ENCODE measurements at regions not wholly inside any gene's neighbourhood (a gene's known extent, or its start where the extent isn't known, plus 50 kb on each side); places are given as distances from the start of the nearest gene placed in this dataset.
"Not testable (repeated sequence)": the region's sequence is repeated elsewhere in the genome, so short reads cannot be mapped to it uniquely, and the experiment has no call there.

GRCh38 chr7:119620769-119621168 lies 652.2 kb upstream of the KCND2 start:
- DNase-seq (ENCODE audit: low read depth, low spot score), result no peak
- no peak overlapping the region for H3K4me3 ChIP-seq (ENCODE audit: low read depth, low read length)
- TF ChIP-seq CTCF (IDR thresholded peaks at IDR 0.05; ENCODE audit: low read depth, low read length), result no peak
- H3K9me3 ChIP-seq (ENCODE audit: control insufficient read depth, insufficient read depth, low read length), result no peaks in the 10 kb centered on the region
- no peak overlapping the region for H3K27ac ChIP-seq (ENCODE audit: low read depth, low read length)
- POLR2A ChIA-PET, result no interaction called here
- H3K27me3 ChIP-seq (ENCODE audit: control insufficient read depth, insufficient read depth, low read length), result no peaks in the 10 kb centered on the region
- CTCF ChIA-PET, result no interaction called here

- CTCF ChIA-PET, result no interaction called here
These were observed 649.5 kb upstream of the KCND2 start for GRCh38 chr7:119623427-119623826.

GRCh38 chr7:119630406-119630969 lies 642.5 kb upstream of the KCND2 start:
- no peak overlapping the region for H3K27ac ChIP-seq (ENCODE audit: low read depth, low read length)
- POLR2A ChIA-PET, result no interaction called here
- no peak for TF ChIP-seq CTCF (IDR thresholded peaks at IDR 0.05; ENCODE audit: low read depth, low read length)
- CTCF ChIA-PET, result no interaction called here
- no peak for DNase-seq (ENCODE audit: low read depth, low spot score)
- H3K4me3 ChIP-seq (ENCODE audit: low read depth, low read length), result no peak overlapping the region
- no peaks in the 10 kb centered on the region for H3K27me3 ChIP-seq (ENCODE audit: control insufficient read depth, insufficient read depth, low read length)
- no peaks in the 10 kb centered on the region for H3K9me3 ChIP-seq (ENCODE audit: control insufficient read depth, insufficient read depth, low read length)

More at GRCh38 chr7:119623427-119623826, 649.5 kb upstream of the KCND2 start:
- DNase-seq (ENCODE audit: low read depth, low spot score), result no peak
- POLR2A ChIA-PET, result no interaction called here
- Histone ChIP-seq H3K27ac (ENCODE audit: low read depth, low read length) (no peak overlapping the region), H3K9me3 (ENCODE audit: control insufficient read depth, insufficient read depth, low read length) (no peaks in the 10 kb centered on the region), H3K27me3 (ENCODE audit: control insufficient read depth, insufficient read depth, low read length) (no peaks in the 10 kb centered on the region), H3K4me3 (ENCODE audit: low read depth, low read length) (no peak overlapping the region)
- TF ChIP-seq CTCF (IDR thresholded peaks at IDR 0.05; ENCODE audit: low read depth, low read length), result no peak

GRCh38 chr7:119633812-119634211 lies 639.2 kb upstream of the KCND2 start:
- POLR2A ChIA-PET; H3K4me3 ChIP-seq (ENCODE audit: low read depth, low read length); H3K9me3 ChIP-seq (ENCODE audit: control insufficient read depth, insufficient read depth, low read length); H3K27me3 ChIP-seq (ENCODE audit: control insufficient read depth, insufficient read depth, low read length); DNase-seq (ENCODE audit: low read depth, low spot score); CTCF ChIA-PET; H3K27ac ChIP-seq (ENCODE audit: low read depth, low read length): not testable (repeated sequence)

GRCh38 chr7:119640326-119640725 lies 632.6 kb upstream of the KCND2 start:
- no peak for DNase-seq (ENCODE audit: low read depth, low spot score)
- no peak for TF ChIP-seq CTCF (IDR thresholded peaks at IDR 0.05; ENCODE audit: low read depth, low read length)
- Histone ChIP-seq H3K27me3 (ENCODE audit: control insufficient read depth, insufficient read depth, low read length) (no peaks in the 10 kb centered on the region), H3K4me3 (ENCODE audit: low read depth, low read length) (no peak overlapping the region), H3K27ac (ENCODE audit: low read depth, low read length) (no peak overlapping the region), H3K9me3 (ENCODE audit: control insufficient read depth, insufficient read depth, low read length) (no peaks in the 10 kb centered on the region)
- POLR2A ChIA-PET, result no interaction called here
- CTCF ChIA-PET, result no interaction called here

DNA sequence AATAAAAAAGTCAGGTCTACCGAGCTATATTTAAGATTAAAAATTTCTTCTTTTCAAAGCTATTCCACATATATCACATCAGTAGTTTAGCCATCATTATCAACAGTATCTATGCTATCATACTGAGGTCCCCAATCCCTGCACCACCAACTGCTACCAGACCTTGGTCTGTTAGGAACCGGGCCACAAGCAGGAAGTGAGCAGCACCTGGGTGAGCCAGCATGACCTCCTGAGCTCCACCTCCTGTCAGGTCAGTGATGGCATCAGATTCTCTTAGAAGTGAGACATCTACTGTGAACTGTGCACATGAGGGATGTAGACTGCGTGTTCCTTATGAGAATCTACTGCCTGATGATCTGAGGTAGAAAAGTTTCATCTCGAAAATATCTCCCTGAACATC lies 632.1 kb upstream of the KCND2 start:
- Histone ChIP-seq H3K9me3 (ENCODE audit: control insufficient read depth, insufficient read depth, low read length) (no peaks in the 10 kb centered on the region), H3K4me3 (ENCODE audit: low read depth, low read length) (no peak overlapping the region), H3K27me3 (ENCODE audit: control insufficient read depth, insufficient read depth, low read length) (no peaks in the 10 kb centered on the region), H3K27ac (ENCODE audit: low read depth, low read length) (no peak overlapping the region)
- DNase-seq (ENCODE audit: low read depth, low spot score), result no peak
- CTCF ChIA-PET, result no interaction called here
- TF ChIP-seq CTCF (IDR thresholded peaks at IDR 0.05; ENCODE audit: low read depth, low read length), result no peak
- POLR2A ChIA-PET, result no interaction called here

Measured in AG04450 (cell line).